ENCODE measurements at regions not wholly inside any gene's neighbourhood (a gene's known extent, or its start where the extent isn't known, plus 50 kb on each side); places are given as distances from the start of the nearest gene placed in this dataset.
"Not testable (repeated sequence)": the region's sequence is repeated elsewhere in the genome, so short reads cannot be mapped to it uniquely, and the experiment has no call there.

DNA sequence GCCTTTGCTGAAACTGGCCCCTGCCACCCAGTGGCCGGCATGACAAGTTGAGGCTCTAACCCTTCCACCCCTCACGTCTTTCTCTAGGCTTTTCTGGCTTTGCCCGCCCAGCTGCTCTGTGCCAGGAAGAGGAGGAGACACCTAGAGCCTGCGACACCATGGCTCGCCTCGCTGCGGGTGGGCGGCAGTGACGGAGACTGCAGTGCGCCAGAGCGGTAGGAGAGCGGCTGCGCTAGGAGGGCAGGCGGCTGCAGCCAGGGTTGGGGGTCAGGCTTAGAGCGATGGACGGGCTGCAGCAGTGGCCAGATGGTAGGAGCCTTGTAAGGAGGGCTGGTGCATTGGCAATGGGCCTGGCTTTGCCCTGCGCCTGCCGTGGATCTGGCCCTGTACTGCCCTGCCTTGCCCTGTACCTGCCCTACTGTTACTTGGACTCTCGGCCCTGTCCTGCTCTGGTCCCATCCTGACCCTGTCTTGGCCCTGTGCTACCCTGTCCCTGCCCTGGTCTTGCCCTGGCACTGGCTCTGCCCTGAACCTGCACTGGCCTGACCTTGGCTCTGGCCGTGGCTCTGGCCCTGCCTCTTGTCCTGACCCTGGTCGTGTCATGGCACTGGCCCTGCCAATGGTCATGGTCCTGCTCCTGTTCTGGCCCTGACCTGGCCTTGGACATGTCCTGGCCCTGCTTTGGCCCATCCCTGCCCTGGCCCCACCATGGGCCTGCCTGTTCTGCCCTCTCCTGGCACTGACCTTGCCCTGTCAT is 330.7 kb upstream of the PLGLB1 start:
- not testable (repeated sequence) for H4K91ac ChIP-seq (ENCODE audit: low read length); H2BK5ac ChIP-seq (ENCODE audit: low read depth, low read length, poor library complexity, severe bottlenecking); H3K4me2 ChIP-seq (ENCODE audit: low read length, poor library complexity, severe bottlenecking); H2BK120ac ChIP-seq (ENCODE audit: low read depth, low read length); H3K27ac ChIP-seq (ENCODE audit: low read length, poor library complexity, severe bottlenecking); H3K36me3 ChIP-seq (ENCODE audit: control insufficient read depth in 1 of 2, insufficient read depth in 2 of 2, low read depth in 1 of 2, low read length in 2 of 2); H2BK12ac ChIP-seq (ENCODE audit: low read length in 2 of 2); H3K9ac ChIP-seq (ENCODE audit: low read length); H3K23ac ChIP-seq (ENCODE audit: low read length in 2 of 2); H3K14ac ChIP-seq (ENCODE audit: low read length in 2 of 2); H3K4ac ChIP-seq (ENCODE audit: low read depth in 1 of 2, low read length in 2 of 2); H2BK15ac ChIP-seq (ENCODE audit: low read depth, poor library complexity, severe bottlenecking); DNase-seq; H2AFZ ChIP-seq (ENCODE audit: low read depth, low read length); H4K8ac ChIP-seq (ENCODE audit: low read length); H3K9me3 ChIP-seq (ENCODE audit: control insufficient read depth, low read length); H3K27me3 ChIP-seq (ENCODE audit: control insufficient read depth in 1 of 2, insufficient read depth in 1 of 2, low read length in 2 of 2); H2AK5ac ChIP-seq (ENCODE audit: low read length, severe bottlenecking); H3K79me1 ChIP-seq (replicated peaks; ENCODE audit: low read length, poor library complexity, severe bottlenecking); H3K4me1 ChIP-seq (ENCODE audit: control insufficient read depth, insufficient read depth, low read depth, low read length); H3K18ac ChIP-seq (ENCODE audit: low read depth in 1 of 2, low read length in 2 of 2); H3K4me3 ChIP-seq (ENCODE audit: insufficient read depth in 1 of 2, low read depth in 1 of 2, low read length in 2 of 2)
- WGBS = 97% methylated on average over 8 of the region's 21 CpGs

DNA sequence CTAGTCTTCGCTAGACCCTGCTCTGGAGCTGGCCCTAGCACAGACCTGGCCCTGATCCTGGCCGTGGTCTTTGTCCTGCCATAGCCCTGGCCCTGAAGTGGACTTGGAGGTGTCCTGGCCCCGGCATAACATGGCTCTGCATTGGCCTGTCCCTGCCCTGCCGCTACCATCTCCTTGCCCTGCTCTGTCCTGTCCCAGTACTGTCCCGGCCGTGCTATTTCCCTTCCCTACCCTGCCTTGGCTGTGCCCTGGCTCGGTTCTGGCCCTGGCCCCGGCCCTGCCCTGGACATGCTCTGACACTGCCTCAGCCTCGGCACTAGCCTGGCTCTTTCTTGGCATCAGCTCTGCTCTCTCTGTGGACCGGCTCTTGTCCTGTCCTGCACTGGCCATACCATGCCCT is 331.8 kb upstream of the PLGLB1 start:
- H2BK12ac ChIP-seq (ENCODE audit: low read length in 2 of 2); H3K9me3 ChIP-seq (ENCODE audit: control insufficient read depth, low read length); H2AK5ac ChIP-seq (ENCODE audit: low read length, severe bottlenecking); H3K18ac ChIP-seq (ENCODE audit: low read depth in 1 of 2, low read length in 2 of 2); H3K27ac ChIP-seq (ENCODE audit: low read length, poor library complexity, severe bottlenecking); H3K4ac ChIP-seq (ENCODE audit: low read depth in 1 of 2, low read length in 2 of 2); DNase-seq; H3K36me3 ChIP-seq (ENCODE audit: control insufficient read depth in 1 of 2, insufficient read depth in 2 of 2, low read depth in 1 of 2, low read length in 2 of 2); H3K4me3 ChIP-seq (ENCODE audit: insufficient read depth in 1 of 2, low read depth in 1 of 2, low read length in 2 of 2); H2BK5ac ChIP-seq (ENCODE audit: low read depth, low read length, poor library complexity, severe bottlenecking); H2AFZ ChIP-seq (ENCODE audit: low read depth, low read length); H3K14ac ChIP-seq (ENCODE audit: low read length in 2 of 2); H4K8ac ChIP-seq (ENCODE audit: low read length); H3K4me1 ChIP-seq (ENCODE audit: control insufficient read depth, insufficient read depth, low read depth, low read length); H3K79me1 ChIP-seq (replicated peaks; ENCODE audit: low read length, poor library complexity, severe bottlenecking); H4K91ac ChIP-seq (ENCODE audit: low read length); H3K27me3 ChIP-seq (ENCODE audit: control insufficient read depth in 1 of 2, insufficient read depth in 1 of 2, low read length in 2 of 2); H3K23ac ChIP-seq (ENCODE audit: low read length in 2 of 2); H3K9ac ChIP-seq (ENCODE audit: low read length); H2BK15ac ChIP-seq (ENCODE audit: low read depth, poor library complexity, severe bottlenecking); H3K4me2 ChIP-seq (ENCODE audit: low read length, poor library complexity, severe bottlenecking); H2BK120ac ChIP-seq (ENCODE audit: low read depth, low read length): not testable (repeated sequence)
- WGBS = no CpG with 5 or more reads among the region's 10 CpGs

GRCh38 chr2:87354102-87354501 is 332.5 kb upstream of the PLGLB1 start:
- H2BK120ac ChIP-seq (ENCODE audit: low read depth, low read length); H3K4me1 ChIP-seq (ENCODE audit: control insufficient read depth, insufficient read depth, low read depth, low read length); H3K4me2 ChIP-seq (ENCODE audit: low read length, poor library complexity, severe bottlenecking); H2AFZ ChIP-seq (ENCODE audit: low read depth, low read length); H3K27ac ChIP-seq (ENCODE audit: low read length, poor library complexity, severe bottlenecking); H3K14ac ChIP-seq (ENCODE audit: low read length in 2 of 2); H3K4me3 ChIP-seq (ENCODE audit: insufficient read depth in 1 of 2, low read depth in 1 of 2, low read length in 2 of 2); H3K18ac ChIP-seq (ENCODE audit: low read depth in 1 of 2, low read length in 2 of 2); H3K79me1 ChIP-seq (replicated peaks; ENCODE audit: low read length, poor library complexity, severe bottlenecking); H3K36me3 ChIP-seq (ENCODE audit: control insufficient read depth in 1 of 2, insufficient read depth in 2 of 2, low read depth in 1 of 2, low read length in 2 of 2); H4K91ac ChIP-seq (ENCODE audit: low read length); H3K27me3 ChIP-seq (ENCODE audit: control insufficient read depth in 1 of 2, insufficient read depth in 1 of 2, low read length in 2 of 2); H2AK5ac ChIP-seq (ENCODE audit: low read length, severe bottlenecking); H3K23ac ChIP-seq (ENCODE audit: low read length in 2 of 2); H4K8ac ChIP-seq (ENCODE audit: low read length); H3K9me3 ChIP-seq (ENCODE audit: control insufficient read depth, low read length); H2BK12ac ChIP-seq (ENCODE audit: low read length in 2 of 2); H2BK15ac ChIP-seq (ENCODE audit: low read depth, poor library complexity, severe bottlenecking); DNase-seq; H3K9ac ChIP-seq (ENCODE audit: low read length); H3K4ac ChIP-seq (ENCODE audit: low read depth in 1 of 2, low read length in 2 of 2); H2BK5ac ChIP-seq (ENCODE audit: low read depth, low read length, poor library complexity, severe bottlenecking): not testable (repeated sequence)
- WGBS = no CpG with 5 or more reads among the region's 6 CpGs

DNA sequence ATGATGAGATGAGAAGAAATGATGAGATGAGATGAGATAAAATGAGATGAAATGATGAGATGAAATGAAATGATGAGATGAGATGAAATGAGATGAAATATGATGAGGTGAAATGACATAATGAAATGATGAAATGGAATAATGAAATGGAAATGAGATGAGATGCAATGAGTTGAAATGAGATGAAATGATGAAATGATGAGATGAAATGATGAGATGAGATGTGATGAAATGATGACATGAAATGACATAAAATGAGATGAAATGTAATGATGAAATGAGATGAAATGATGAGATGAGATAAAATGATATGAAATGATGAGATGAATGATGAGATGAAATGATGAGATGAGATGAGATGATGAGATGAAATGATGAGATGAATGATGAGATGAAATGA is 338.6 kb upstream of the PLGLB1 start:
- H4K8ac ChIP-seq (ENCODE audit: low read length); H3K9me3 ChIP-seq (ENCODE audit: control insufficient read depth, low read length); H3K4ac ChIP-seq (ENCODE audit: low read depth in 1 of 2, low read length in 2 of 2); H2BK12ac ChIP-seq (ENCODE audit: low read length in 2 of 2); DNase-seq; H3K4me2 ChIP-seq (ENCODE audit: low read length, poor library complexity, severe bottlenecking); H3K27me3 ChIP-seq (ENCODE audit: control insufficient read depth in 1 of 2, insufficient read depth in 1 of 2, low read length in 2 of 2); H3K18ac ChIP-seq (ENCODE audit: low read depth in 1 of 2, low read length in 2 of 2); H3K36me3 ChIP-seq (ENCODE audit: control insufficient read depth in 1 of 2, insufficient read depth in 2 of 2, low read depth in 1 of 2, low read length in 2 of 2); H3K27ac ChIP-seq (ENCODE audit: low read length, poor library complexity, severe bottlenecking); H2AK5ac ChIP-seq (ENCODE audit: low read length, severe bottlenecking); H3K79me1 ChIP-seq (replicated peaks; ENCODE audit: low read length, poor library complexity, severe bottlenecking); H3K23ac ChIP-seq (ENCODE audit: low read length in 2 of 2); H3K4me1 ChIP-seq (ENCODE audit: control insufficient read depth, insufficient read depth, low read depth, low read length); H2BK5ac ChIP-seq (ENCODE audit: low read depth, low read length, poor library complexity, severe bottlenecking); H3K9ac ChIP-seq (ENCODE audit: low read length); H2BK15ac ChIP-seq (ENCODE audit: low read depth, poor library complexity, severe bottlenecking); H2BK120ac ChIP-seq (ENCODE audit: low read depth, low read length); H3K4me3 ChIP-seq (ENCODE audit: insufficient read depth in 1 of 2, low read depth in 1 of 2, low read length in 2 of 2); H2AFZ ChIP-seq (ENCODE audit: low read depth, low read length); H3K14ac ChIP-seq (ENCODE audit: low read length in 2 of 2); H4K91ac ChIP-seq (ENCODE audit: low read length): not testable (repeated sequence)

All from mesenchymal stem cell (in vitro differentiated cells and primary cell).